Colonic mucosa (tissue), 4 donors: ENCODE measurements at regions not wholly inside any gene's neighbourhood (a gene's known extent, or its start where the extent isn't known, plus 50 kb on each side); places are given as distances from the start of the nearest gene placed in this dataset.

ENCODE experiments used
- DNase-seq: peaks from one replicate; pipeline ENCODE4 v3.0.0-alpha.2; 2020
- H3K27ac ChIP-seq: fragments of 200-600 bp; one replicate; pipeline ENCODE4 v1.8.0; 2021
- H3K27me3 ChIP-seq: fragments of 200-600 bp; one replicate; pipeline ENCODE4 v1.8.0; 2021
- H3K36me3 ChIP-seq: fragments of 200-600 bp; one replicate; pipeline ENCODE4 v1.8.0; 2021
- H3K4me1 ChIP-seq: fragments of 200-600 bp; one replicate; pipeline ENCODE4 v1.8.0; 2021; ENCODE audit warnings: mild to moderate bottlenecking
- H3K4me3 ChIP-seq: fragments of 200-600 bp; one replicate; pipeline ENCODE4 v1.8.0; 2021
- H3K9ac ChIP-seq, 2 donors: one replicate each; pipeline ENCODE4 v1.7.0; 2013; ENCODE audit warnings: control low read depth in 2 of 2, low read depth in 2 of 2, low read length in 2 of 2
- H3K9me3 ChIP-seq: fragments of 200-600 bp; one replicate; pipeline ENCODE4 v1.8.0; 2021
- CTCF ChIP-seq: fragments of 200-600 bp; IDR thresholded peaks from one replicate; pipeline ENCODE4 v1.8.0; 2022; ENCODE audit warnings: antibody characterized with exemption, mild to moderate bottlenecking
- intact Hi-C: fragments of 100-400 bp; cut with DNase I; formaldehyde crosslinking; loops from one replicate; pipeline ENCODE4 v1.14.1; 2022
- donor health status: healthy.
- donor health status: DM: no; HTN: no; CAD: no.
- donor health status: DM: no; HTN: no; CAD: no.

- no peak for DNase-seq
- intact Hi-C loops = no loop called here
- Histone ChIP-seq H3K27ac (no peak overlapping the region), H3K9me3 (no peaks in the 10 kb centered on the region), H3K4me3 (no peak overlapping the region), H3K4me1 (no peaks in the 10 kb centered on the region), H3K9ac (no peak overlapping the region), H3K27me3 (no peaks in the 10 kb centered on the region), H3K36me3 (no peaks in the 10 kb centered on the region)
- no peak for TF ChIP-seq CTCF
Observed at GRCh38 chr13:34420702-34421346, 521.2 kb upstream of the NBEA start.

- TF ChIP-seq CTCF = no peak
- H3K36me3 ChIP-seq = no peaks in the 10 kb centered on the region
- no peak overlapping the region for H3K27ac ChIP-seq
- no peak overlapping the region for H3K9ac ChIP-seq
- H3K27me3 ChIP-seq = no peaks in the 10 kb centered on the region
- H3K4me1 ChIP-seq = no peaks in the 10 kb centered on the region
- no peak for DNase-seq
- no peak overlapping the region for H3K4me3 ChIP-seq
- intact Hi-C loops = no loop called here
- H3K9me3 ChIP-seq = no peaks in the 10 kb centered on the region
Observed at GRCh38 chr13:34421347-34421719, 520.7 kb upstream of the NBEA start.

DNA sequence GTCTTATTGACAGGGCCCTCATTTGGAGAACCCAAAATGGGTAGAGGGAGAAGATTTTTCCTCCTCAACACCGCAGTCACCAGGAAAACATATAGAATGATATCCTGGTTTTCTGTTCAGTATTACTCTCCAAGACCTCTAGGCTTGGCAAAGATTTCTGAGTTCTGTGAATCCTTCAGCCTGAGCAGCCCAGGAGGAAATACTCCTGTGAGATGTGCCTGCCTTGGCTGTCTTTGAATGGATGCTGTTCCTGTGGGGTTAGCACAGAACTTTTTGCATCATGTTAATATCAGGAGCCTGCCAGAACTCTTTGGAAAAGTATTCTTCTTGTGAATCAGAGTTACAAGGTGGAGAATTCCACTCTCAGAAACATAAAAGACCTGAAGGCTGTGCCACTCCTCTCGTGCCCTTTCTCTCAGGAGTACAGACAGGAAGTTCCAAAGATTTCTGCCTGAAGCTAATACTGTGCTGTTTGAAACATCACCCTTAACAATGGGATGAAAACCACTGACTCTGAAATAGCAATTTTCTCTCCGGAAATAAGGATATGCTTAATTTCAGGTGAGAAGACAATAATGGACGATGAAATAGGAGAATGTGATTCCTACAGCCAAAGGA, 520.1 kb upstream of the NBEA start:
- Histone ChIP-seq H3K36me3 (no peaks in the 10 kb centered on the region), H3K4me3 (no peak overlapping the region), H3K9ac (no peak overlapping the region), H3K27me3 (no peaks in the 10 kb centered on the region), H3K27ac (no peak overlapping the region), H3K4me1 (no peaks in the 10 kb centered on the region), H3K9me3 (no peaks in the 10 kb centered on the region)
- no peak for TF ChIP-seq CTCF
- DNase-seq = no peak
- intact Hi-C loops = no loop called here

- H3K9me3 ChIP-seq = no peaks in the 10 kb centered on the region
- H3K27ac ChIP-seq = no peak overlapping the region
- no peak for TF ChIP-seq CTCF
- intact Hi-C loops = no loop called here
- no peaks in the 10 kb centered on the region for H3K36me3 ChIP-seq
- no peaks in the 10 kb centered on the region for H3K27me3 ChIP-seq
- H3K4me1 ChIP-seq = no peaks in the 10 kb centered on the region
- no peak overlapping the region for H3K4me3 ChIP-seq
- no peak overlapping the region for H3K9ac ChIP-seq
- no peak for DNase-seq
Observed at GRCh38 chr13:34422956-34423355, 519.1 kb upstream of the NBEA start.

- H3K9ac ChIP-seq = no peak overlapping the region
- intact Hi-C loops = no loop called here
- TF ChIP-seq CTCF = no peak
Observed at GRCh38 chr13:34425327-34425949, 516.6 kb upstream of the NBEA start.

More at GRCh38 chr13:34425327-34425949, 516.6 kb upstream of the NBEA start:
- Histone ChIP-seq H3K4me3 (no peak overlapping the region), H3K4me1 (no peaks in the 10 kb centered on the region), H3K27me3 (no peaks in the 10 kb centered on the region), H3K9me3 (no peaks in the 10 kb centered on the region), H3K36me3 (no peaks in the 10 kb centered on the region), H3K27ac (no peak overlapping the region)
- DNase-seq = no peak
